Endothelial cell (in vitro differentiated cells): ENCODE measurements at regions not wholly inside any gene's neighbourhood (a gene's known extent, or its start where the extent isn't known, plus 50 kb on each side); places are given as distances from the start of the nearest gene placed in this dataset.

Experiments
- DNase-seq: peaks from one replicate; pipeline ENCODE4 v3.0.0; 2021; ENCODE audit warnings: low spot score
- H3K27ac Mint-ChIP-seq: one replicate; pipeline ENCODE4 v1.8.0; 2021; ENCODE audit warnings: mixed read lengths, inconsistent platforms; ENCODE audit not compliant: unreplicated experiment
- H3K27me3 Mint-ChIP-seq: one replicate; pipeline ENCODE4 v1.8.0; 2021; ENCODE audit warnings: mild to moderate bottlenecking, moderate library complexity, mixed read lengths, inconsistent platforms; ENCODE audit not compliant: unreplicated experiment
- H3K36me3 Mint-ChIP-seq: one replicate; pipeline ENCODE4 v1.8.0; 2021; ENCODE audit warnings: mild to moderate bottlenecking, low read depth, mixed read lengths, inconsistent platforms; ENCODE audit not compliant: unreplicated experiment
- H3K4me1 Mint-ChIP-seq: one replicate; pipeline ENCODE4 v1.8.0; 2021; ENCODE audit warnings: mild to moderate bottlenecking, mixed read lengths, inconsistent platforms; ENCODE audit not compliant: unreplicated experiment
- H3K4me3 Mint-ChIP-seq: one replicate; pipeline ENCODE4 v1.8.0; 2021; ENCODE audit warnings: mild to moderate bottlenecking, mixed read lengths, inconsistent platforms; ENCODE audit not compliant: unreplicated experiment
- H3K9me3 Mint-ChIP-seq: one replicate; pipeline ENCODE4 v1.8.0; 2021; ENCODE audit warnings: mixed read lengths, inconsistent platforms; ENCODE audit not compliant: unreplicated experiment
- TF ChIP-seq, protein P1 (sequence below): fragments of 200-600 bp; sonication (generic); IDR thresholded peaks from one replicate; pipeline ENCODE4 v1.5.0; 2021; ENCODE audit warnings: antibody characterized with exemption; ENCODE audit not compliant: unreplicated experiment

DNA sequence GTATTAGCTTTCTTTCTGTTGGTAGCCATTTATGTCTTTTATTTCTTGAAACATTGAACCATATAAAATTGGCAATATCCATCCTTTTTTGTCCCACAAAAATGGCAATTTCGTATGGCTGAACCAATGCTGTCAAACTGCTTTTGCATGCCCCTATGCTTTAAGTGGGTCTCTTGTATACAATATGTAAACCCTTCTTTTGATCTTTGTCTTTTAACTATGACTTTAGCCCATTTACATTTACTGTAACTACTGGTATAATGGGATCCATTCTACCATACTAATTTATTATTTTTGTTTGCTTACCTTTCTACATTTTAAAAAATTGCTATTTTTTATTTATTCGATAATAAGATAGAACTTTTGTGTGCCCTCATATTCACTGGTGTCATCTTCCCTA, 93.4 kb downstream of the TENT4A start:
- Mint-ChIP-seq H3K27me3 (no peaks in the 10 kb centered on the region), H3K9me3 (no peaks in the 10 kb centered on the region), H3K27ac (no peak overlapping the region), H3K4me3 (no peak overlapping the region), H3K4me1 (no peaks in the 10 kb centered on the region), H3K36me3 (no peaks in the 10 kb centered on the region)
- TF ChIP-seq, protein P1, sequence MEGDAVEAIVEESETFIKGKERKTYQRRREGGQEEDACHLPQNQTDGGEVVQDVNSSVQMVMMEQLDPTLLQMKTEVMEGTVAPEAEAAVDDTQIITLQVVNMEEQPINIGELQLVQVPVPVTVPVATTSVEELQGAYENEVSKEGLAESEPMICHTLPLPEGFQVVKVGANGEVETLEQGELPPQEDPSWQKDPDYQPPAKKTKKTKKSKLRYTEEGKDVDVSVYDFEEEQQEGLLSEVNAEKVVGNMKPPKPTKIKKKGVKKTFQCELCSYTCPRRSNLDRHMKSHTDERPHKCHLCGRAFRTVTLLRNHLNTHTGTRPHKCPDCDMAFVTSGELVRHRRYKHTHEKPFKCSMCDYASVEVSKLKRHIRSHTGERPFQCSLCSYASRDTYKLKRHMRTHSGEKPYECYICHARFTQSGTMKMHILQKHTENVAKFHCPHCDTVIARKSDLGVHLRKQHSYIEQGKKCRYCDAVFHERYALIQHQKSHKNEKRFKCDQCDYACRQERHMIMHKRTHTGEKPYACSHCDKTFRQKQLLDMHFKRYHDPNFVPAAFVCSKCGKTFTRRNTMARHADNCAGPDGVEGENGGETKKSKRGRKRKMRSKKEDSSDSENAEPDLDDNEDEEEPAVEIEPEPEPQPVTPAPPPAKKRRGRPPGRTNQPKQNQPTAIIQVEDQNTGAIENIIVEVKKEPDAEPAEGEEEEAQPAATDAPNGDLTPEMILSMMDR, result no peak
- no peak for DNase-seq

DNA sequence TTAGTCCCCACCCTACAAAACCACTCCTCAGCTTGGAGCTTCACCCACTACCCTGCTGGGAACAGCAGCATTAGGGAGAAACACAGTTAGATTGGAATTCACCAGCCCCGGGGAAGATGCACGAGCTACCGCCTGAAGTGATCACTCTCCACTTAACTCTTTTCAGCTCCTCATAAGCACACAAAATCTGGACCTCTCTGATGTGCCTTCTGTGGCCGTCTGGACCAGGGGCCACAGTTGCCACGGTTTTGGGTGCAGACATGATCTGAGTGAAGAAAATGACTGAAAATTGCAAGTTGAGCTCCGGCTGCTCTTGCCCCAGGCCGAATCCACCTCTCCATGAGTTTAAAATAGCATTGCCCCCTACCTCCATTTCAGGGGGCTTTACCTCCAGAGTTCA, 95.2 kb downstream of the TENT4A start:
- Mint-ChIP-seq H3K9me3 (no peaks in the 10 kb centered on the region), H3K27me3 (no peaks in the 10 kb centered on the region)
- TF ChIP-seq, protein P1, result no peak

DNA sequence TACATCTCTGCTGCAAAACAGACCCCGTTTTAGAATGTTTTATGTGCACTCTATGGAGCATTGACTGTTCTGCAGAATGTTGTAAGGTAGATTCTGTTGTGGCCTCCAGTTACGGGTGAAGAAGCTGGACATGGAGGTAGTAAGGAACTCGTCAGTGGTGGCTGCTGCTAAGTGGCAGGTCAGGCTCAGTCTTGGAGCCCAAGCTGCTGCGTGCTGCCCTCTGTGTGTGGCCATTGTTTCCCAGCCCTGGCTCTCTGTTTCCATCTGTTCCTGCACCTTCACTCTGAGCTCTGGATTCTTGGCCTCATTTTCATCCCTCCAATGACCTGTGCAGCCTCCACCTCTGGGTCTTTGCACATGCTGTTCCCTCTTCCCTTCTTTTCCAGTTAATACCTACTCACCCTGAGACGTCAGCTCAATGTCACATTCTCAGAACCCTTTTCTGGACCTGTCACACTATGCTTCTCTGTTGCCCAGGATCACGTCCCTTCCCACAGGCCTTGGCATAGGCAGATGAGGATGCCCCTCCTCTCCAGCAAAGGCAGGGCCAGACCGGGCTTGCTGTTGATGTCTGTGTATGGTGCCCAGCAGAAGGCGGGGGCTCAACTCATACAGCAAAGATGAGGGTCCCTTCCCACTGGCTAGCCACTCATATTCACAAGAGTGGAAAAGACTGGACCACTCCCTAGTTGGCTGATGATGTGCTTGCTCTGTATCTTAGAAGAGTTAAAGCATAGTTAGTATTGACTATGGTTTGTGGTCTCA, 97.6 kb downstream of the TENT4A start:
- DNase-seq, result no peak
- no peaks in the 10 kb centered on the region for H3K27me3 Mint-ChIP-seq

More for the DNA sequence above, 95.2 kb downstream of the TENT4A start:
- DNase-seq, result no peak
- Mint-ChIP-seq H3K4me3 (no peak overlapping the region), H3K27ac (no peak overlapping the region), H3K4me1 (no peaks in the 10 kb centered on the region), H3K36me3 (no peaks in the 10 kb centered on the region)

DNA sequence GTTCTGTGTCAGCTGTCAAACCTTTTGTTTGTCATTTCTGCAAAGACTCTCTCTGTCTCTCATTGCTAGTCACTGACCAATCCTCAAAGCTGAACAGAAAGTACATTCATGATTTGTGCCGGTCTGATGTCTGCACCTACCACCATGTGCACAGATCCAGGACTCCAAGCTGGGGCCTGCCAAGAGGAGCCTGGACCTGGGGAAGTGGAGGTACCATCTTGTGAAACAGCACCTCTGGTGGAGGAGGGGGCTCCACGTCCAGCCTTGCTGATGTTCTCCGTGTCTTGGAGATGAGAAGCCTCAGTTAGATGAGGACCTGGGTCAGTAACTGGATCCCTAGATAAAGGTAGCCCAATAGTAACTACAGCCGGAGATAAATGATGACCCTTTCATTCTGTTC, 98.9 kb downstream of the TENT4A start:
- H3K4me3 Mint-ChIP-seq, result no peak overlapping the region
- H3K4me1 Mint-ChIP-seq, result no peaks in the 10 kb centered on the region
- no peaks in the 10 kb centered on the region for H3K27me3 Mint-ChIP-seq
- no peaks in the 10 kb centered on the region for H3K9me3 Mint-ChIP-seq
- no peak overlapping the region for H3K27ac Mint-ChIP-seq
- DNase-seq, result no peak
- no peaks in the 10 kb centered on the region for H3K36me3 Mint-ChIP-seq
- TF ChIP-seq, protein P1, result no peak

More for the DNA sequence above, 97.6 kb downstream of the TENT4A start:
- Mint-ChIP-seq H3K9me3 (no peaks in the 10 kb centered on the region), H3K4me1 (no peaks in the 10 kb centered on the region), H3K36me3 (no peaks in the 10 kb centered on the region), H3K4me3 (no peak overlapping the region), H3K27ac (no peak overlapping the region)
- TF ChIP-seq, protein P1, result no peak
